H9 (cell line): ENCODE measurements at regions not wholly inside any gene's neighbourhood (a gene's known extent, or its start where the extent isn't known, plus 50 kb on each side); places are given as distances from the start of the nearest gene placed in this dataset.

Experiments used
- DNase-seq: peaks from one replicate; pipeline ENCODE4 v3.0.0-alpha.2; 2017
- H2AFZ ChIP-seq: one replicate; pipeline ENCODE4 v1.6.1; 2013; ENCODE audit warnings: mild to moderate bottlenecking, low read length, control low read depth, moderate library complexity
- H2AK5ac ChIP-seq: 2 replicates; pipeline ENCODE4 v1.6.1; 2013; ENCODE audit warnings: low read length, control low read depth, mixed read lengths; ENCODE audit not compliant: insufficient read length
- H2BK120ac ChIP-seq: one replicate; pipeline ENCODE4 v1.6.1; 2013; ENCODE audit warnings: low read depth, mild to moderate bottlenecking, low read length, control low read depth, inconsistent platforms; ENCODE audit not compliant: poor library complexity, severe bottlenecking
- H2BK12ac ChIP-seq: 2 replicates; pipeline ENCODE4 v1.6.1; 2013; ENCODE audit warnings: low read length, control low read depth, mixed read lengths, low read depth; ENCODE audit not compliant: insufficient read length
- H2BK15ac ChIP-seq: 2 replicates; pipeline ENCODE4 v1.6.1; 2013; ENCODE audit warnings: low read depth, low read length, control low read depth
- H2BK20ac ChIP-seq: one replicate; pipeline ENCODE4 v1.6.1; 2013; ENCODE audit warnings: low read depth, mild to moderate bottlenecking, low read length, control low read depth, inconsistent platforms; ENCODE audit not compliant: poor library complexity, severe bottlenecking
- H2BK5ac ChIP-seq: 2 replicates; pipeline ENCODE4 v1.6.1; 2013; ENCODE audit warnings: low read length, control low read depth, mixed read lengths; ENCODE audit not compliant: insufficient read length
- H3K14ac ChIP-seq: 2 replicates; pipeline ENCODE4 v1.6.1; 2013; ENCODE audit warnings: low read length, control low read depth; ENCODE audit not compliant: insufficient read depth
- H3K18ac ChIP-seq: 2 replicates; pipeline ENCODE4 v1.6.1; 2013; ENCODE audit warnings: low read depth, mild to moderate bottlenecking, mixed read lengths, low read length, control low read depth; ENCODE audit not compliant: insufficient read length
- H3K23ac ChIP-seq: 2 replicates; pipeline ENCODE4 v1.6.1; 2013; ENCODE audit warnings: low read length, control low read depth, mixed read lengths, low read depth; ENCODE audit not compliant: insufficient read length
- H3K23me2 ChIP-seq: 2 replicates; pipeline ENCODE4 v1.6.1; 2013; ENCODE audit warnings: low read depth, mild to moderate bottlenecking, mixed read lengths, low read length, control low read depth; ENCODE audit not compliant: insufficient read length, poor library complexity, severe bottlenecking
- H3K27ac ChIP-seq: 2 replicates; pipeline ENCODE4 v1.5.1; 2013; ENCODE audit warnings: low read length, control low read depth, mixed read lengths, low read depth; ENCODE audit not compliant: insufficient read length
- H3K27me3 ChIP-seq: 2 replicates; pipeline ENCODE4 v1.6.1; 2013; ENCODE audit warnings: low read length, control low read depth, inconsistent platforms; ENCODE audit not compliant: insufficient read depth
- H3K4ac ChIP-seq: 2 replicates; pipeline ENCODE4 v1.6.1; 2013; ENCODE audit warnings: low read depth, mild to moderate bottlenecking, control low read depth, inconsistent platforms, low read length, moderate library complexity
- H3K4me1 ChIP-seq: 2 replicates; pipeline ENCODE4 v1.6.1; 2013; ENCODE audit warnings: low read length, control low read depth, inconsistent platforms; ENCODE audit not compliant: insufficient read depth
- H3K4me2 ChIP-seq: 2 replicates; pipeline ENCODE4 v1.6.1; 2013; ENCODE audit warnings: low read length, control low read depth, mixed read lengths; ENCODE audit not compliant: insufficient read length, insufficient read depth
- H3K56ac ChIP-seq: 2 replicates; pipeline ENCODE4 v1.6.1; 2013; ENCODE audit warnings: low read depth, mild to moderate bottlenecking, mixed read lengths, low read length, control low read depth; ENCODE audit not compliant: insufficient read length
- H3K79me1 ChIP-seq: 2 replicates; pipeline ENCODE4 v1.6.1; 2013; ENCODE audit warnings: low read depth, mild to moderate bottlenecking, moderate library complexity, low read length, control low read depth, inconsistent platforms; ENCODE audit not compliant: insufficient read depth, poor library complexity, severe bottlenecking
- H3K79me2 ChIP-seq: 2 replicates; pipeline ENCODE4 v1.6.1; 2013; ENCODE audit warnings: low read length, control low read depth, inconsistent platforms; ENCODE audit not compliant: insufficient read depth
- H3K9ac ChIP-seq: 2 replicates; pipeline ENCODE4 v1.6.1; 2013; ENCODE audit warnings: low read length, control low read depth, mixed read lengths; ENCODE audit not compliant: insufficient read length; ENCODE audit errors: extremely low read depth
- H3K9me3 ChIP-seq: one replicate; pipeline ENCODE4 v1.6.1; 2013; ENCODE audit warnings: low read depth, low read length, inconsistent platforms; ENCODE audit not compliant: control insufficient read depth
- H3T11ph ChIP-seq: one replicate; pipeline ENCODE4 v1.6.1; 2013; ENCODE audit warnings: mild to moderate bottlenecking, low read length, control low read depth, inconsistent platforms
- H4K20me1 ChIP-seq: one replicate; pipeline ENCODE4 v1.6.1; 2013; ENCODE audit not compliant: control insufficient read depth, insufficient read length, insufficient read depth
- H4K5ac ChIP-seq: 2 replicates; pipeline ENCODE4 v1.6.1; 2013; ENCODE audit warnings: low read depth, mild to moderate bottlenecking, mixed read lengths, low read length, control low read depth; ENCODE audit not compliant: insufficient read length
- H4K8ac ChIP-seq: replicated peaks from 2 replicates; pipeline ENCODE4 v1.6.1; 2013; ENCODE audit warnings: low read length, control low read depth, mixed read lengths, low read depth; ENCODE audit not compliant: insufficient read length
- H4K91ac ChIP-seq: 2 replicates; pipeline ENCODE4 v1.6.1; 2013; ENCODE audit warnings: low read depth, mild to moderate bottlenecking, moderate library complexity, mixed read lengths, low read length, control low read depth; ENCODE audit not compliant: insufficient read length
- H3K27ac Mint-ChIP-seq, 3 experiments: 2 replicates in 2 of 3; 3 replicates in 1 of 3; pipeline ENCODE4 v1.8.0; 2020 to 2021; ENCODE audit warnings: mixed read lengths in 3 of 3, mild to moderate bottlenecking in 1 of 3, moderate library complexity in 1 of 3
- H3K27me3 Mint-ChIP-seq: 2 replicates; pipeline ENCODE4 v1.8.0; 2021; ENCODE audit warnings: low read depth, mild to moderate bottlenecking, moderate library complexity, mixed read lengths
- H3K36me3 Mint-ChIP-seq, 3 experiments: 2 replicates in 2 of 3; 3 replicates in 1 of 3; pipeline ENCODE4 v1.8.0; 2020 to 2021; ENCODE audit warnings: low read depth in 3 of 3, mixed read lengths in 3 of 3; ENCODE audit not compliant: insufficient read depth in 1 of 3
- H3K4me1 Mint-ChIP-seq, 2 experiments: 2 replicates each; pipeline ENCODE4 v1.8.0; 2020; ENCODE audit warnings: mixed read lengths in 2 of 2
- H3K4me3 Mint-ChIP-seq, 2 experiments: 2 replicates in 1 of 2; 3 replicates in 1 of 2; pipeline ENCODE4 v1.8.0; 2020 to 2021; ENCODE audit warnings: mild to moderate bottlenecking in 2 of 2, mixed read lengths in 2 of 2, moderate library complexity in 1 of 2
- H3K9me3 Mint-ChIP-seq, 2 experiments: 2 replicates in 1 of 2; 3 replicates in 1 of 2; pipeline ENCODE4 v1.8.0; 2020; ENCODE audit warnings: mild to moderate bottlenecking in 2 of 2, mixed read lengths in 2 of 2, moderate library complexity in 1 of 2
- CTCF ChIP-seq: fragments of 200-600 bp; sonication (generic); conservative IDR thresholded peaks from 3 replicates; pipeline ENCODE4 v1.8.0; 2021; ENCODE audit warnings: antibody characterized with exemption, mild to moderate bottlenecking
- WGBS: extraction: QIAGEN DNeasy Blood & Tissue Kit; methylation state at CpG from one replicate; pipeline ENCODE4 v1.1.7; 2013; ENCODE audit warnings: missing lambda C conversion rate, low lambda C conversion rate, mixed read lengths; ENCODE audit not compliant: insufficient read length; ENCODE audit errors: extremely low coverage; 5-methylcytosine and 5-hydroxymethylcytosine counted together

GRCh38 chr12:47319746-47320145 lies 240.0 kb upstream of the AMIGO2 start:
- Histone ChIP-seq H3K79me2 (no peaks in the 10 kb centered on the region), H2BK20ac (no peak overlapping the region), H3K14ac (no peak overlapping the region), H3K9ac (no peak overlapping the region), H3K27me3 (no peaks in the 10 kb centered on the region), H3K56ac (no peak overlapping the region), H3K4me1 (no peaks in the 10 kb centered on the region), H4K20me1 (no peaks in the 10 kb centered on the region), H2BK12ac (no peak overlapping the region), H3K23me2 (no peaks in the 10 kb centered on the region), H3K27ac (no peak overlapping the region), H4K8ac (no peak overlapping the region), H2BK5ac (no peak overlapping the region), H2BK15ac (no peak overlapping the region), H3K9me3 (no peaks in the 10 kb centered on the region), H3K4ac (no peak overlapping the region), H3K18ac (no peak overlapping the region), H3K23ac (no peak overlapping the region), H3K79me1 (no peaks in the 10 kb centered on the region), H4K91ac (no peak overlapping the region), H4K5ac (no peak overlapping the region), H2BK120ac (no peak overlapping the region), H2AK5ac (no peak overlapping the region), H3K4me2 (no peak overlapping the region), H2AFZ (no peak overlapping the region), H3T11ph (no peak overlapping the region)
- peaks cover 0 to 3% of the 10 kb centered on the region in 2 experiments; a peak in 1 of 4 replicates for H3K4me1 Mint-ChIP-seq
- no peak overlapping the region for H3K4me3 Mint-ChIP-seq
- no peak for TF ChIP-seq CTCF
- no peak overlapping the region for H3K27ac Mint-ChIP-seq
- H3K9me3 Mint-ChIP-seq, result no peaks in the 10 kb centered on the region; a peak in 1 of 5 replicates
- no CpG with 5 or more reads among the region's 1 CpG for WGBS
- no peak for DNase-seq
- H3K36me3 Mint-ChIP-seq, result no peaks in the 10 kb centered on the region
- no peaks in the 10 kb centered on the region for H3K27me3 Mint-ChIP-seq
